ENCODE measurements at regions not wholly inside any gene's neighbourhood (a gene's known extent, or its start where the extent isn't known, plus 50 kb on each side); places are given as distances from the start of the nearest gene placed in this dataset.
"Not testable (repeated sequence)": the region's sequence is repeated elsewhere in the genome, so short reads cannot be mapped to it uniquely, and the experiment has no call there.

GRCh38 chr3:75129101-75129500, 514.6 kb upstream of the CNTN3 start:
- no peak for DNase-seq

DNA sequence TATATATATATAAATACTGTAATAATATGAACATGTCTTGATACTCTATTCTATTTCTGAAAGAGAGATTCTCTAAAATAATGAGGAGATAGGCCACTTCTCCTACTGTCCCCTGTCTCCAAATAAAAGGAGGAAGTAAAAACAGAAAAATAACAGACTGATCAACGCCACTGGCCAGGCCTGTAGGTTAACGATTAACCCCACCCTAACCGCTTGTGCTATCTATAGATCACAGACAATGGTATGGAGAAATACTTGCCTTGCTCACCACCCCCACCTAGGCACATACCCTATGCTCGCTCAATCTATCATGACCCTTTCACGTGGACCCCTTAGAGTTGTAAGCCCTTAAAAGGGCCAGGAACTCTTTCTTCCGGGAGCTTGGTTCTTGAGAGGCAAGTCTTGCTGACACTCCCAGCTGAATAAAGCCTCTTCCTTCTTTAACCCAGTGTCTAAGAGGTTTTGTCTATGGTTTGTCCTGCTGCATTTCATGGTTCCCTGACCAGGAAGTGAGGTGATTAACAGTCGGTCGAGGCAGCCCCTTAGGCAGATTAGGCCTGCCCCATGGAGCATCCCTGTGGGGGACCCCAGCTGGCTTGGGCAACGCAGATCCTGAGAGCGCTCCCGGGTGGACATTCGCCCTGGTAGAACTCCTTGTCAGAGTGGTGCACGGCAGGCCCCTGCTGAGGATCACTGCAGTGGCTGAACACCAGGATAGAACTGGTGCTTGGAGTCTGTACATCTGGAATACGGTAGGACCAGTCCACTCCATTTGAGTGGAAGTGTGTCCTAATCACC, 521.8 kb upstream of the CNTN3 start:
- no peak for DNase-seq

DNA sequence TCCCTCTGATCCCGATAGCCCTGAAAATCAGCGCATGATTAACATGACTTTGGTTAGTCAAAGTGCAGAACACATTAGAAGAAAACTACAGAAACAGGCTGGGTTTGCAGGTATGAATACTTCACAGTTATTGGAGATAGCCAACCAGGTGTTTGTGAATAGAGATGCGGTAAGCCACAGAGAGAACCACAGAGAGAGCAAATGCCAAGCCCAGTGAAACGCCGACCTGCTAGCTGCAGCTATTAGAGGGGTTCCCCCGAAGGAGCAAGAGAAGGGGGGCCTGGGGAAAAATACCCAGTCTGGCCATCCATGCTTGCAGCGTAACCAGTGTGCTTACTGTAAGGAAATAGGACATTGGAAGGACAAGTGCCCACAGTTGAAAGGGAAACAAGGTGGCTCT, 523.9 kb upstream of the CNTN3 start:
- no peak for DNase-seq

DNA sequence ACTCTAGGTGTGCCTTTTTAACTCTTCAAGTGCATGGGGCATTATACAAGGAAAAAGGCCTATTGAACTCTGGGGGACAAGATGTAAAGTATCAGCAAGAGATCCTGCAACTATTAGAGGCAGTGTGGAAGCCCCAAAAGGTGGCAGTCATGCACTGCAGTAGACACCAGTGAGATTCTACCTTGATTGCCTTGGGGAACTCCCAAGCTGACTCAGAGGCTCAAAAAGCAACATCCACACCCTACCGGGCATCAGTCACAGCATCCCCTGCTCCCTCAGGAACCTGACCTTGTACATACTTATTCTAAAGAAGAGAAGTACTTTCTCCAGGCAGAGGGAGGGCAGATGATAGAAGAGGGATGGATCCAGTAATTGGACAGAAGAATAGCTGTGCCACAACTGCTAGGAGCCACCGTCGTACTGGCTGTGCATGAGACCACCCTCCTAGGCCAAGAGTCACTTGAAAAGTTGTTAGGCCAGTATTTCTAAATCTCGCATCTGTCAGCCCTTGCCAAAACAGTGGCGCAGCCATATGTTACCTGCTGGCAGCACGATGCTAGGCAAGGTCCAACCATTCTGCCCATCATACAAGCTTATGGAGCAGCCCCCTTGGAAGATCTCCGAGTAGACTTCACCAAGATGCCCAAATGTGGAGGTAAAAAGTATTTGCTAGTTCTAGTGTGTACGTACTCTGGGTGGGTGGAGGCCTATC, 523.1 kb upstream of the FRG2C start:
- DNase-seq: no peak

GRCh38 chr3:75144406-75144805, 519.7 kb upstream of the FRG2C start:
- DNase-seq: no peak

DNA sequence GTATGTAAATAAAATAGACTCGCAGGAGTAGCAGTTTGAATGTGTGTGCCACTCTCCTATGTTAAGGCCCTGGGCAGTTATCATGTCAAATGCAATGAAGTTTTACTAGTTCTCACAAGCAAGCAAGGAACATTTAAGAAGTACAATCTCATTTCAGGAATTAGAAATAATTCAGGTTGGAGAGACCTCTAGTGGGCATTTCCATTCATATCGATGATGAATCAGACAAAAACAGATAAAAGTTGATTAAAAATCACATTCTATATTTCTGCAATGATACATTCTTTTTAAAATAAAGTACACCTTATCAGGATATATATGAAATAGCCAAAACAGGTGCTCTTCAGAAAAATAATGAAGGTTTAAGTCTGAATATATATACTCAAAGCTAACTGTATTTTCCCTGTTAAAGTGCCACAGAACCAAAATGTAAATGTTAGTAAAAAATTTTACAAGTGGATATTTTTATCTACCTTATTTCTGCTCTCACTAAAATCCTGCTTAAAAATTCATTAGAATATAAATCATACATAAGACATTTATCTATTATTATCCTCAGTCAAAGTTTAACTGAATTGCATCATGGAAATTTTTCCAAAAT, 492.4 kb upstream of the FRG2C start:
- no peak for DNase-seq

GRCh38 chr3:75176937-75177336, 487.2 kb upstream of the FRG2C start:
- no peak for DNase-seq

- DNase-seq: no peak
Observed at GRCh38 chr3:75180235-75180944, 483.7 kb upstream of the FRG2C start.

GRCh38 chr3:75180945-75181298, 483.2 kb upstream of the FRG2C start:
- DNase-seq: no peak

DNA sequence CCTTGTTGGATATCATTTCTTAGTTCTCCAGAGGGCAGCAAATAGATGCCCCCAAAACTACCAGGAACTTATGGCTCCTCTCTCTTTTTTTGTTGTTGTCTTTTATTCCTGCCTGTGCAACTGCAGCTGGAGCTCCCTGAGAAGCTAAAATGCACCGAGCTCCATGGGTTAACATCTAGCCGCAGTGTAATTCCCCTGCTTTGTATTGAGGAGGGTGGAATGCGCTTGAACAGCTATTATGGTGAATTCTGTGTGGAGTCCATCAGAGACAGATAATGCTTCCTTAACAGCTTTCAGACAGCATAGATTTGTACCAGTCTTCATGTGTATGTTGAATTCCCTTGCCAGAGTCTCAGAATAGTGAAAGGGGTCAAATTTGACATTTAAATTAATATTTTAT, 475.2 kb upstream of the FRG2C start:
- DNase-seq: no peak

- no peak for DNase-seq
Observed at GRCh38 chr3:75192146-75192616, 471.9 kb upstream of the FRG2C start.

GRCh38 chr3:75193797-75194196, 470.3 kb upstream of the FRG2C start:
- DNase-seq: no peak

GRCh38 chr3:75214332-75214731, 449.8 kb upstream of the FRG2C start:
- DNase-seq: not testable (repeated sequence)

- no peak for DNase-seq
Observed at GRCh38 chr3:75218577-75218976, 445.6 kb upstream of the FRG2C start.

- DNase-seq: no peak
Observed at GRCh38 chr3:75220932-75221331, 443.2 kb upstream of the FRG2C start.

GRCh38 chr3:75224412-75224811, 439.7 kb upstream of the FRG2C start:
- DNase-seq: no peak

DNA sequence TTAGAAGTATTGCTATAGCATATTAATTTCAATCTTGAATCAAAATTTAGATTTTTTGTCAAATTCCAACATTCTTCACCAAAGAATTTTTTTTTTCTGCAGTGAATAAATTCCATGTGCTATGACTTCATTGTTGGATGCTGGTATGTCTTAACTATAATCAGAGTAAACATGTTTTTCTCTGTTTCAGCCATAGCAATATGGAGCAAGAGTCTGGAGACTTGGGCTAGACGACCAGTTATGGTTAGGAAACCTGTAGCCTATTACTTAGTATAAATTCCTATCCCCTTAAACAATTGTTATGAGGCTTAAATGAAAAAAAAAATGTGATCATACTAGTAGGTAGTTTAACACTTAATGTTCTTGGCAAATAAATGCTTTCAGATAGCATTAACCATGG, 431.9 kb upstream of the FRG2C start:
- DNase-seq: no peak

- DNase-seq: no peak
Observed at GRCh38 chr3:75235631-75236030, 428.5 kb upstream of the FRG2C start.

GRCh38 chr3:75237053-75237452, 427.1 kb upstream of the FRG2C start:
- DNase-seq: no peak

DNA sequence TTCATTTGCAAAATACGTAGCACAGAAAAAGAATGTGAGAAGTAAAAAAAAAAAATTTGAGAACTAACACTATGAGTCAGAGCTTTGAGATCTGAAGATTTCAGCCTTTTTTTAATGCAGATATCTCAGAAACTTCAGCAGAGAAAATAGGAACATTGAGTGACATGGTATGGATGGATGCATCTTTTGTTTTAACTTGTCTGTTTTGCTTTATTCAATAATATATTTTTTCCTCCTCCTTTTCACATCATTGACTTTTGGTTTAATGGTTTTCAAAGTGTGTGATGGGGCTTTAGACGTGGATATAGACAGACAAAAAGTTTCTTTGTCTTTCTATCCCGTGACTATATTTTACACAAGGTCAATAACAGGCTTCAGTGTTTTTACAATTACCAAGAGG, 426.7 kb upstream of the FRG2C start:
- DNase-seq: no peak

GRCh38 chr3:75241226-75241962, 422.7 kb upstream of the FRG2C start:
- DNase-seq: not testable (repeated sequence)

DNA sequence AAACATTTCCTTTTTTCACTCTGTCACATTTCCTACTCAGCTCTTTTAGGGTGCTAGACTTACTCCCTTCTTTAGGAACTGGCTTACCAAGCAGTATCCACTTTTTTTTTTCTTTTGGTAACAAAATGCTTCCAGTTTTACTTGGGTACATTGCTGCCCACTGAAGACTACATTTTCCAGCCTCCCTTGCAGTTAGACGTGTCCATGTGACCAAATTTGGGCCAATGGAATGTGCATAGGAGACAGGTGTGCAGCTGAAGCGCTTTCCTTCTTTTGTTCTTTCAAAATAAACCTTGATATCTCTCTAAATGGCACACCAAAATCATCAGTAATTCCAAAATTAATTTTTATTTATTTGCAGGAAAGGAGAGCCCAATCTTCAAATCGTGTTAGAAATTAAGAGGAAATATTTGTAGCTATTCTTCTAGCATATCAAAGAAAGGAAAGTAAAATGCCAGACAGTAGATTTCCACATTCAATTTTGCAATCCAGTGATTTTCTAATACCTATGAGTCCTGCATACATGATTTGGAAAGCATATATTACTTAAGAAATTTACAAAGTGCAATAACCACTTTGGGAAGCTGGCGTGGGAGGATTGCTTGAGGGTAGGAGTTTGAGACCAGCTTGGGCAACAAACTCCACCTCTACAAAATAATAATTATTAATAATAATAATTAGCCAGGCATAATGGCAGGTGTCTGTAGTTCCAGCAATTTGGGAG, 422.0 kb upstream of the FRG2C start:
- DNase-seq: no peak
